ENCODE measurements at regions not wholly inside any gene's neighbourhood (a gene's known extent, or its start where the extent isn't known, plus 50 kb on each side); places are given as distances from the start of the nearest gene placed in this dataset.
"Not testable (repeated sequence)": the region's sequence is repeated elsewhere in the genome, so short reads cannot be mapped to it uniquely, and the experiment has no call there.

DNA sequence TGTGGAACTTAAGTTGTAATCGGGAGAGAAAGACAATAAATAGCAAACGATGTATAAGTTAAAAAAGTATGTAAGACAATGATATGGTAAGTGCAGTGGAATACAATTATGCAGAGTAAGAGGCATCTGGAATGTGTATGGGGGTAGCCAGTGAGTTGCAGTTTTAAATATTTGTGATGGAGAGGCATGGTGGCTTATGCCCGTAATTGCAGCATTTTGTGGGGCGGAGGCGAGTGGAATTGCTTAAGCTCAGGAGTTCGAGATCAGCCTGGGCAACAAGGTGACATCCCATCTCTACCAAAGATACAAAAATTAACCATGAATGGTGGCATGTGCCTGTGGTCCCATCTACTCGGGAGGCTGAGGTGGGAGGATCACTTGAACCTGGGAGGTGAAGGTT, 52.5 kb upstream of the WDFY3 start:
- Mint-ChIP-seq H3K9me3 (peaks cover 13% of the 10 kb centered on the region), H3K27ac (no peak overlapping the region), H3K36me3 (no peaks in the 10 kb centered on the region), H3K27me3 (ENCODE audit: low read depth) (no peaks in the 10 kb centered on the region), H3K4me3 (no peak overlapping the region), H3K4me1 (no peaks in the 10 kb centered on the region)
- DNase-seq (ENCODE audit: low spot score in 2 of 2, unreplicated experiment in 2 of 2), result no peak
- TF ChIP-seq, protein P1, sequence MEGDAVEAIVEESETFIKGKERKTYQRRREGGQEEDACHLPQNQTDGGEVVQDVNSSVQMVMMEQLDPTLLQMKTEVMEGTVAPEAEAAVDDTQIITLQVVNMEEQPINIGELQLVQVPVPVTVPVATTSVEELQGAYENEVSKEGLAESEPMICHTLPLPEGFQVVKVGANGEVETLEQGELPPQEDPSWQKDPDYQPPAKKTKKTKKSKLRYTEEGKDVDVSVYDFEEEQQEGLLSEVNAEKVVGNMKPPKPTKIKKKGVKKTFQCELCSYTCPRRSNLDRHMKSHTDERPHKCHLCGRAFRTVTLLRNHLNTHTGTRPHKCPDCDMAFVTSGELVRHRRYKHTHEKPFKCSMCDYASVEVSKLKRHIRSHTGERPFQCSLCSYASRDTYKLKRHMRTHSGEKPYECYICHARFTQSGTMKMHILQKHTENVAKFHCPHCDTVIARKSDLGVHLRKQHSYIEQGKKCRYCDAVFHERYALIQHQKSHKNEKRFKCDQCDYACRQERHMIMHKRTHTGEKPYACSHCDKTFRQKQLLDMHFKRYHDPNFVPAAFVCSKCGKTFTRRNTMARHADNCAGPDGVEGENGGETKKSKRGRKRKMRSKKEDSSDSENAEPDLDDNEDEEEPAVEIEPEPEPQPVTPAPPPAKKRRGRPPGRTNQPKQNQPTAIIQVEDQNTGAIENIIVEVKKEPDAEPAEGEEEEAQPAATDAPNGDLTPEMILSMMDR (IDR thresholded peaks at IDR 0.05; ENCODE audit: unreplicated experiment), result no peak

DNA sequence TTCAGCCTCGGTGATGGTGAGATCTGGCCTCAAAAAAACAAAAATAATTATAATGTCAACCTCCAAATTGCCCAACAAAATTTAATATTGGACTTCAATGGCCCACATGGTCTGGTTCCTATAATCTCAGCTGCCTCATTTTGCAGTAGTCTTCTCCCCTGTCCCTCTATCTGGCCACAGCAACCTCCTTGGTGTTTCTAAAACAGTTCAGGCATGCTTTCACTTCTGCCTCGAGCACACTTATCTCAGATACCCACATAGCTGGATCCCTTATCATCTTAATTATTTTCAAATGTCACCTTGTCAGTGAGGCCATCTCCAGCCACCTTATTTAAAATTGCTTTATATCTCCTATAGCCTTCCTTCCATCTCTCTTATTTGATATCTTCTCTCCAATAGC, 52.9 kb upstream of the WDFY3 start:
- H3K4me3 Mint-ChIP-seq, result no peak overlapping the region
- TF ChIP-seq, protein P1 (IDR thresholded peaks at IDR 0.05; ENCODE audit: unreplicated experiment), result no peak
- no peak for DNase-seq (ENCODE audit: low spot score in 2 of 2, unreplicated experiment in 2 of 2)
- no peaks in the 10 kb centered on the region for H3K36me3 Mint-ChIP-seq
- peaks cover 13% of the 10 kb centered on the region for H3K9me3 Mint-ChIP-seq
- H3K27ac Mint-ChIP-seq, result no peak overlapping the region
- H3K4me1 Mint-ChIP-seq, result no peaks in the 10 kb centered on the region
- no peaks in the 10 kb centered on the region for H3K27me3 Mint-ChIP-seq (ENCODE audit: low read depth)

DNA sequence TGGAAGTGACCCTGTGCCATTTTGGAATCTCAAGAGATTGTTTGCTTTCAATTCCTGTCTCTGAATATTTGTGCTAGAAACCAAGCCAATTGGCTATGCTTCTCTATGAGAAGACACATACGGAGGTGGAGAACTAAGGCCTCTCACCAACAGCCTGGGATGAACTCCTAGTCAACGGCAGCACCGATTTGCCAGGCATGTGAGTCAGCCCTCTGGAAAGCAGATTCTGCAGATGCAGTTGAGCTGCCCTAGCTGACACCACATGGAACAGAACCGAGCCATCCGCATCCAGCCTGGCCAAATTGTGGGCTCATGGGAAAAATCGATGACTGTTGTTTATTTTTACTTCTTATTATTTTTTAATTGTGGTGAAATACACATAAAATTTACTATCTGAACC, 58.2 kb upstream of the WDFY3 start:
- TF ChIP-seq, protein P1 (IDR thresholded peaks at IDR 0.05; ENCODE audit: unreplicated experiment), result no peak

DNA sequence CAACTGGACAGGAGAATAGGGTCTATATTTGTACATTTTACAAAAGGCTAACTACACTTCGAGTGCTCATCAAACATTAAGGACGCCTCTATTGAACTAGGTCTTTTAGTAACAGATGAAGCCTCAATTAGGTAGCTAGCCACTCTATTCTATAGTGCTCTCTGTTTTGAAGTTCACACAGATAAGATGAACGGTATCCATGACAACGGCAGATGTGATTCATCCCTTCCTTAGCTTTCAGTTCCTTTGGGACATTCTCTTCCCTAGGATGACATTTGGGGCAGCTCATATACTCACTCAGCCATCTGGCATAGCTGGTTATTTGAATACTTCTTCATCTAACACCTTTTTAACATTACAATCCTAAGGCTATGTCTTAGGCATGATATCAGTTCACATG, 62.4 kb upstream of the WDFY3 start:
- Mint-ChIP-seq H3K9me3 (peaks cover 46% of the 10 kb centered on the region), H3K36me3 (no peaks in the 10 kb centered on the region), H3K27me3 (ENCODE audit: low read depth) (no peaks in the 10 kb centered on the region), H3K4me3 (no peak overlapping the region), H3K27ac (no peak overlapping the region), H3K4me1 (no peaks in the 10 kb centered on the region)
- TF ChIP-seq, protein P1 (IDR thresholded peaks at IDR 0.05; ENCODE audit: unreplicated experiment), result no peak
- DNase-seq (ENCODE audit: low spot score in 2 of 2, unreplicated experiment in 2 of 2), result no peak

More for the DNA sequence above, 58.2 kb upstream of the WDFY3 start:
- Mint-ChIP-seq H3K27ac (no peak overlapping the region), H3K36me3 (no peaks in the 10 kb centered on the region), H3K4me3 (no peak overlapping the region), H3K9me3 (peaks cover 28% of the 10 kb centered on the region), H3K4me1 (no peaks in the 10 kb centered on the region), H3K27me3 (ENCODE audit: low read depth) (no peaks in the 10 kb centered on the region)
- no peak for DNase-seq (ENCODE audit: low spot score in 2 of 2, unreplicated experiment in 2 of 2)

DNA sequence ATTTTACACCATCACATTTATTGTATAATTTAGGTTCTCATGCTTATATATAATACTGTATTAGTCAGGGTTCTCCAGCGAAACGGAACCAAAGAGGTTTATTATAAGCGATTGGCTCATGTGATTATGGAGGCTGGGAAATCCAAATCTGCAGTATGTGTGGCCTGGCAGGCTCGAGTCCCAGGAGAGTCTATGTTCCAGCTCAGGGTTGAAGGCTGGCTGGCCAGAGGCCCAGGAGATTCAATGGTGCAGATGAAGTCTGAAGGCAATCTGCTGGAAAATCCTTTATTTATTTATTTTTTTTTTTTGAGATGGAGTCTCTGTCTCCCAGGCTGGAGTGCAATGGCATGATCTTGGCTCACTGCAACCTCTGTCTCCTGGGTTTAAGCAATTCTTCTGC, 63.0 kb upstream of the WDFY3 start:
- Mint-ChIP-seq H3K9me3 (peaks cover 51% of the 10 kb centered on the region), H3K36me3 (no peaks in the 10 kb centered on the region), H3K4me1 (no peaks in the 10 kb centered on the region), H3K27me3 (ENCODE audit: low read depth) (no peaks in the 10 kb centered on the region), H3K4me3 (no peak overlapping the region), H3K27ac (no peak overlapping the region)
- TF ChIP-seq, protein P1 (IDR thresholded peaks at IDR 0.05; ENCODE audit: unreplicated experiment), result no peak
- DNase-seq (ENCODE audit: low spot score in 2 of 2, unreplicated experiment in 2 of 2), result no peak

DNA sequence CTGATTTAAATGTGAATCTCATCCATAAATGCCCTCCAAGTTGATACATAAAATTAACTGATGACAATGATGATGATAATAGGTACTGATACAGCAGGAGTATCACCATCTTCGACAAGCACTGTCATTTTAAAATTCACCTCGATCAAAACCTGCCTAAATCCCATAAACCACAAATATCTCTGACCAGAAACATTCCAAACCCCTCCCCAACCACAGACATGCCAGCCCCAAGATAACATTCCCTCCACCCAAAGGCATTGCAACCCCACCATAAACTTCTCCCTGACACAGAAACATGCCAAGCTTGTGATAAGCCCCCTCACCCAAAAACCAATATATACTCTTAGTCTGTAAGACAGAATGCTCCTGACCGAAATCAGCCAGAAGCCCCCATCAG, 63.7 kb upstream of the WDFY3 start:
- H3K9me3 Mint-ChIP-seq, result peaks cover 48% of the 10 kb centered on the region
- no peak for DNase-seq (ENCODE audit: low spot score in 2 of 2, unreplicated experiment in 2 of 2)
- H3K4me3 Mint-ChIP-seq, result no peak overlapping the region
- H3K27me3 Mint-ChIP-seq (ENCODE audit: low read depth), result no peaks in the 10 kb centered on the region
- no peaks in the 10 kb centered on the region for H3K4me1 Mint-ChIP-seq
- no peaks in the 10 kb centered on the region for H3K36me3 Mint-ChIP-seq
- TF ChIP-seq, protein P1 (IDR thresholded peaks at IDR 0.05; ENCODE audit: unreplicated experiment), result no peak
- H3K27ac Mint-ChIP-seq, result no peak overlapping the region

DNA sequence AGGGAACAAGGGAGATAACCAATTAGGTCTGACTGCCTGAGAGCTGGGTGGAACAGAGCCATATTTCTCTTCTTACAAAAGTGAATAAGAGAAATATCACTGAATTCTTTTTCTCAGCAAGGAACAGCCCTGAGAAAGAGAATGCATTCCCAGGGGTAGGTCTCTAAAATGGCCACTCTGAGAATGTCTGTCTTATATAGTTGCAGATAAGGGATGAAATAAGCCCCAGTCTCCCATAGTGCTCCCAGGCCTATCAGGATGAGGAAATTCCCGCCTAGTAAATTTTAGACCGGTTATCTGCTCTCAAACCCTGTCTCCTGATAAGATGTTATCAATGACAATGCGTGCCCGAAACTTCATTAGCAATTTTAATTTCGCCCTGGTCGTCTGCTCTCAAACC, 67.3 kb upstream of the WDFY3 start:
- not testable (repeated sequence) for H3K27ac Mint-ChIP-seq; H3K4me1 Mint-ChIP-seq; H3K4me3 Mint-ChIP-seq; DNase-seq (ENCODE audit: low spot score in 2 of 2, unreplicated experiment in 2 of 2); H3K27me3 Mint-ChIP-seq (ENCODE audit: low read depth); H3K36me3 Mint-ChIP-seq
- peaks cover 42% of the 10 kb centered on the region for H3K9me3 Mint-ChIP-seq
